Stimulated activated memory B cell treated with anti-CD40 and anti-IgM and Interleukin-4, amounts not matched to agents 10 μg/mL and 1 μg/mL and 100 μg/mL, for 72 hours (primary cell): ENCODE measurements at regions not wholly inside any gene's neighbourhood (a gene's known extent, or its start where the extent isn't known, plus 50 kb on each side); places are given as distances from the start of the nearest gene placed in this dataset.
A peak's percentile ranks its signal among the peaks of the same experiment; 100 is the strongest.

Experiments
- ATAC-seq: fragments of 150-1000 bp; cut with Tn5 transposase; 2 replicates; pipeline ENCODE4 v1.10.0; 2021
- H3K27ac Mint-ChIP-seq: one replicate; pipeline ENCODE4 v1.8.0; 2022; ENCODE audit warnings: mild to moderate bottlenecking, mixed read lengths
- H3K27me3 Mint-ChIP-seq: one replicate; pipeline ENCODE4 v1.8.0; 2022; ENCODE audit warnings: mixed read lengths
- H3K36me3 Mint-ChIP-seq: one replicate; pipeline ENCODE4 v1.8.0; 2022; ENCODE audit warnings: mixed read lengths
- H3K4me1 Mint-ChIP-seq: one replicate; pipeline ENCODE4 v1.8.0; 2022; ENCODE audit warnings: mixed read lengths
- H3K4me3 Mint-ChIP-seq: one replicate; pipeline ENCODE4 v1.8.0; 2022; ENCODE audit warnings: mild to moderate bottlenecking, moderate library complexity, mixed read lengths
- H3K9me3 Mint-ChIP-seq: one replicate; pipeline ENCODE4 v1.8.0; 2022; ENCODE audit warnings: mixed read lengths

DNA sequence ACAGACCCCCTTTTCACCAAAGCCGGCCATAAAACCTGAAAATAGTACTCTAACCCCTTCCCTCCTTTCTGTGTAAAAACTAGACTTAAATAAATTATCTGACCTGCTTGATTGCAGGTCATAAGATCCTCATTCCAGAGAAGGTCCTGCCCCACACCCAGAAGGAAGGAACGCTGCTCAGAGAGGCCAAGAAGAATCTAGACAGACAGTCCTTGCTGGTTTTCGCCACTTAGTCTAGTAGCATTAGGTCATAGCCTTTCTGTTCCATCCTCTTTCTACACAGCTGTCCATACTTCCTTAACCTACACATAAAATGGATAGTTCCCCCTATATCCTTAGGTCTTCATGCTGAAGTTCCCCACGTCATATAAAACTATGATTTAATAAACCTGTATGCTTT, 83.7 kb upstream of the IGF1 start:
- peaks cover 5% of the 10 kb centered on the region for H3K9me3 Mint-ChIP-seq
- no peaks in the 10 kb centered on the region for H3K36me3 Mint-ChIP-seq
- no peak overlapping the region for H3K27ac Mint-ChIP-seq
- peaks cover 13% of the 10 kb centered on the region for H3K27me3 Mint-ChIP-seq
- ATAC-seq = no peak
- H3K4me1 Mint-ChIP-seq = no peaks in the 10 kb centered on the region
- H3K4me3 Mint-ChIP-seq = no peak overlapping the region

DNA sequence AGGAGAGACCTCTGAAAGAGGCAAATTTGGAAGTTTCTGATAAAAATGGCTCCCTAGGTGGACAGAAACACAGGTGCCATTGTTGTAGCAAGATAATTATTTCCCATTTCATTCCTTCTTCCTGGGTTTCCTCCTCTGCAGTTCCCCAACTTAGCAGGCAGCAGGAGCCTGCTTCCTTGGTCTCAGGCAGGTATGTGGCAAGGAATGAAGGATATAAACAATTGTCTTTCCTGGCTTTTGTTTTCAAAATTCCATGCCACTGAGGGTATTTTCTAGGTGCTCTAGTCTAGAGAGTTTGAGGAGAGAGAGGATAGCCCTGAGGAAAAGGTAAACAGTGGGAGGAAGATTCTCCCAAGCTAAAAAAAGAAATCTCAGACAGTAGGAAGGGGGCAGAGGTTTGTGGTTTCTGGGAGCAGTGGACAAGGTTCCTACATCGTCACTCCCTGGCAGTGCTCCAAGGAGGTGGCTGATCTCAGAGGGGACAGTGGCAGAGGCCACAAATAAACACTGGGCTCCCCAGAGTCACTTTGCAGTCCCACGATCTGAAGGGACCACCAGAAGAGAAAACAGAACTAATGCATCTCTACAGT, 82.6 kb upstream of the IGF1 start:
- no peaks in the 10 kb centered on the region for H3K4me1 Mint-ChIP-seq
- H3K4me3 Mint-ChIP-seq = no peak overlapping the region
- peaks cover 5% of the 10 kb centered on the region for H3K9me3 Mint-ChIP-seq
- no peak overlapping the region for H3K27ac Mint-ChIP-seq
- H3K27me3 Mint-ChIP-seq = peaks cover 13% of the 10 kb centered on the region
- H3K36me3 Mint-ChIP-seq = no peaks in the 10 kb centered on the region
- no peak for ATAC-seq

DNA sequence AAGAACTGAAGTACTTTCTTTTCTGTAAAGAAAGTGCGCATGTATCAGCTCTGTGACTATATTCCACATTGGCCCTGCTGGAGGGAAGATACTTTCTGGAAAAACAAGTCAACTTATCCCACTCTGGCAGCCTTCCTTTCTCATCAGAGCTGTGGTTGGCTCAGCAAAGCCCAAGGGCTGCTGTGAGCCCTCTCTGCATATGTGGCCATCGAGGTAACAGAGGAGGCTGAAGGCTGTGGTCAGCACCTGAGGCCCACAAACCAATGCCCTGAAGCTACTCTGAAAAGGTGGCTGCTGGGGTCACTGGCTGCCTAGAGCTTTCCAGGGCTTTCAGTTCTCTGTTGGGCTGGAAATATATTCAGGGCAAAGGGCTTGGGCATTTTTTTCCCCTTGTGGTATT, 70.8 kb upstream of the IGF1 start:
- Mint-ChIP-seq H3K27me3 (peaks cover 12% of the 10 kb centered on the region), H3K36me3 (no peaks in the 10 kb centered on the region), H3K4me1 (no peaks in the 10 kb centered on the region), H3K4me3 (no peak overlapping the region), H3K27ac (no peak overlapping the region), H3K9me3 (no peaks in the 10 kb centered on the region)
- ATAC-seq = no peak

DNA sequence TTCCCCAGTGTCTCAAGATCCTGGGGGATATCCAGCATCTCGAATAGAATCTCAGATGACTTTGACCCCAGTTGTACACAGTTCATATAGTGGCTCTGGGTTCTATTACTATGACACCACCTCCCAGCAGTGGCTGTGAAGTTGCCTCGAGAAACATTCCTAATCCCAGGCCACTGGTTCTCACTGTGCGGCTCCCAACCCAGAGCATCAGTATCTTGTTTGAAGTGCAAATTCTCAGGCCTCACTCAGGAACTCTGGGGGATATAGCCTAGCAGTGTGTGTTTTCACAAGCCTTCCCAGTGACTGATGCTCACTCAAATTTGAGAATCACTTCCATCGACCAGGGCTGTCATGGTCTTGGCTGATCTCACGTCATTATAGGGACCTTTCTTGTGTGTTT, 69.3 kb upstream of the IGF1 start:
- no peak overlapping the region for H3K4me3 Mint-ChIP-seq
- H3K9me3 Mint-ChIP-seq = no peaks in the 10 kb centered on the region
- H3K27ac Mint-ChIP-seq = no peak overlapping the region
- no peak for ATAC-seq
- peaks cover 18% of the 10 kb centered on the region for H3K27me3 Mint-ChIP-seq
- no peaks in the 10 kb centered on the region for H3K36me3 Mint-ChIP-seq
- H3K4me1 Mint-ChIP-seq = no peaks in the 10 kb centered on the region

DNA sequence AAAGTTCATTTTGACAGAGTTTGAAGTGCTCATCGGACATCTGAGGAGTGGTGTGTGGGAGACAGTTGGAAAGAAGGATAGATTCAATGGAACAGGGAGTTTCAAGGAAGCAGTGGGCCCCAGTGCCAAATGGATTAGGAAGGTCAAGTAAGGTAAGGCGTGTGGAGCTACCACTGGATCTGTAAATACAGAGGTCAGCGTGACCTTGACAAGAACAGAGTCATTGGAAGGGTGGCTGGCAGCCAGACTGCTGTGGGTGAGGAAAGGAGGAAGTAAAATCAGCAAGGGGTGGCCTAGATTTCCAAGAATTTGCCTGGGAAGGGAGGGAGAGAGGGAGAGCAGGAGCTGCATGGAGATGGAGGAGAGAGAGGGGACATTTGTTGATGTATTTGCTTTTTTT, 68.2 kb upstream of the IGF1 start:
- Mint-ChIP-seq H3K27me3 (peaks cover 26% of the 10 kb centered on the region), H3K4me1 (no peaks in the 10 kb centered on the region), H3K27ac (no peak overlapping the region), H3K9me3 (no peaks in the 10 kb centered on the region), H3K4me3 (no peak overlapping the region), H3K36me3 (no peaks in the 10 kb centered on the region)
- no peak for ATAC-seq

DNA sequence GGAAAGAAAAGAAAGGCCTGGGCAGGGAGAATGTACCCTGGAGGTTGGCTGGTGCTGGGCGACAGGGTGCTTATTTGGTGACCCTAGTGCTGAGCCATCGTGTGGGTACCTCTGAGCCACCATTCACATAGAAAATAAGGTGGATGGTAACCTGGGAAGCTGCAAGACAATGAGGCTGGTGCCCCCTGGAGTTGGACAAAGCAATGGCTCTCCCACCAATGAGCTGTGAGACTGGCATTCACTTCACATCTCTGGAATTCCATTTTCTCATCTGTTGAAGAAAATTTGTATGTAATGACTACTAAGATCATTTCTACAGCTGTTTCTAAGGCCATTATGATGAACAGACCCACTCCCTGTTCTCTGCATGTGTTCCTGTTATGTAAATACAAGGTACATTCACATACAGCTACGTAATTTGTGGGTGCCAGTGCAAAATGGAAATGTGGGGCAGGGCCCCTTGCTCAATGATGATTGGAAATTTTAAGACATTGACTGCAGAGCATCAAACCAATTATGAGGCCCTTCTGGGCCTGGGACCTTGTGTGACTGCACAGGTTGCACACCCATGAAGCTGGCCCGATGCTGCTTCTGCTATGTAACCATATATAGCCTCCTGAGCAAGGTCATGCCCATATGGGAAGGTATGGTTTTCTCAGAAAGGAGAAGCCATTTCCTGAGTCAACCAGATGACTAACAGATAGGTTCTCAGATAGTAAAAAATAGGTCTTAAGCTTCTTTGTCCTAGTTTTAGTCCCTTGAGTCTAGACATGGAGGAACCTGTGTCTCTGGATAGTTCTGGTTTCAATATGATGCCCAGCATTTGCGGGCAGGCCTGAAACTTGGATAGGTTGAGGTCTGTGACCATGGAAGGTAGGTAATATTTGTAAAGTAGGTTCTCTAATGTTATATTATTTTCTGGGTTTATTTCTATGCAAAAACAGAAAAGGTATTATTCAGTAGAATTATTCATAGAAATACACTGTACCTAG, 63.4 kb upstream of the IGF1 start:
- ATAC-seq = peak; percentile 49
- no peaks in the 10 kb centered on the region for H3K36me3 Mint-ChIP-seq
- H3K9me3 Mint-ChIP-seq = no peaks in the 10 kb centered on the region
- no peaks in the 10 kb centered on the region for H3K4me1 Mint-ChIP-seq
- peaks cover 39% of the 10 kb centered on the region for H3K27me3 Mint-ChIP-seq
- H3K4me3 Mint-ChIP-seq = no peak overlapping the region
- no peak overlapping the region for H3K27ac Mint-ChIP-seq

DNA sequence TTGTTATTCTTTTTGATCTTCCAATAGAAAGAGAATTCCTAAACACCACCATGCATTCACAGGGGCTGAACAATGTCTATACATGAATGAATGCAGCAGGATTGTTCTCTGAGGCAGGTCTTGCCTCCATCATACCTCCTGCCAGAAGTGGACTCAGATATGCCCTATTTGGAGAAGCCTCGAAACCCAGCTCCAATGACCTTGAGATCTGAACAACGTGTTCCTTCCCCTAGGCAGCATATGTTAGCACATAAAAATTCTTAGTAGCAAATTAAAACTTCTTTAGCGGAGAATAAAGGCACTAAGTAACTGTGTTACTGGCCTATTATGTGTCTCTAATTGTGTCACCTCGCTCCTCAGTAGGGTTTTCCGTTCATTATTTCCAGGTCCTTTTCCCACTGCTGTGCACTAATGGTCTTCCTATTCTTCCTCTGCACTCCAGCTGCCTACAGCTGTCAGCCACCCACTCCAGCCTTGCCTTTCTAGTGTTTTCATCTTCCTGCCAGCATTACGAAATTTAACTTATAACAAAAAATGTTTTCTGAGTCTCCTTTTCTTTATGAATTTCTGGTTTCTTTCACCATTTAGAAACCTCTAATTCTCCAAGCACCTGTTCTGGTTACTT, 62.6 kb upstream of the IGF1 start:
- Mint-ChIP-seq H3K4me1 (no peaks in the 10 kb centered on the region), H3K9me3 (no peaks in the 10 kb centered on the region), H3K36me3 (no peaks in the 10 kb centered on the region), H3K27ac (no peak overlapping the region), H3K4me3 (no peak overlapping the region), H3K27me3 (peaks cover 48% of the 10 kb centered on the region)
- no peak for ATAC-seq

DNA sequence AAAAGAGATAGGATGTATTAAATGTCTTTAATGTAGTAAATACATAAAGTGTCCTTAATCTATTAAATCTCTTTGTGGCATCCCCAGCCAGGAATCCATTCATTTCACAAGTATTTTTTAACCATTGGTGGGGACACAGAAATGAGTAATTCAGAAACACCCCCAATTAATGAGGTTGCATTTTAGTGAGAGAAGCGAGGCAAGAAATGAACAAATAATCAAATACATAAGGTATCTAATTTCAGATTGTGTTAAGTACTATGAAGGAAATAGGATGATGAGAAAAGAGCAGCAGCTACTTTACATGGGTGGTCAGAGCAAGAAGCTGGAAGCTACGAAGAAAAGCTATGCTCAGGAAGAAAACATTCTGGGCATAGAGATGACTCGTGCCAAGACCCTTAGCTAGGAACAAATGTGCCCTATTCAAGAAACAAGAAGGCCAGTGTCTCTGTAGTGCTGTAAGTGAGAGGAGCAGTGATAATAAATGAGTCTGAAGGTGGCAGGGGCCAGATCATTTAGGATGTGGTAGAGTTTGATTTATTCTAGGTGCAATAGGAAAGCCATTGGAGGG, 60.5 kb upstream of the IGF1 start:
- Mint-ChIP-seq H3K27me3 (peaks cover 40% of the 10 kb centered on the region), H3K36me3 (no peaks in the 10 kb centered on the region), H3K4me3 (no peak overlapping the region), H3K9me3 (no peaks in the 10 kb centered on the region), H3K27ac (no peak overlapping the region), H3K4me1 (no peaks in the 10 kb centered on the region)
- ATAC-seq = no peak

DNA sequence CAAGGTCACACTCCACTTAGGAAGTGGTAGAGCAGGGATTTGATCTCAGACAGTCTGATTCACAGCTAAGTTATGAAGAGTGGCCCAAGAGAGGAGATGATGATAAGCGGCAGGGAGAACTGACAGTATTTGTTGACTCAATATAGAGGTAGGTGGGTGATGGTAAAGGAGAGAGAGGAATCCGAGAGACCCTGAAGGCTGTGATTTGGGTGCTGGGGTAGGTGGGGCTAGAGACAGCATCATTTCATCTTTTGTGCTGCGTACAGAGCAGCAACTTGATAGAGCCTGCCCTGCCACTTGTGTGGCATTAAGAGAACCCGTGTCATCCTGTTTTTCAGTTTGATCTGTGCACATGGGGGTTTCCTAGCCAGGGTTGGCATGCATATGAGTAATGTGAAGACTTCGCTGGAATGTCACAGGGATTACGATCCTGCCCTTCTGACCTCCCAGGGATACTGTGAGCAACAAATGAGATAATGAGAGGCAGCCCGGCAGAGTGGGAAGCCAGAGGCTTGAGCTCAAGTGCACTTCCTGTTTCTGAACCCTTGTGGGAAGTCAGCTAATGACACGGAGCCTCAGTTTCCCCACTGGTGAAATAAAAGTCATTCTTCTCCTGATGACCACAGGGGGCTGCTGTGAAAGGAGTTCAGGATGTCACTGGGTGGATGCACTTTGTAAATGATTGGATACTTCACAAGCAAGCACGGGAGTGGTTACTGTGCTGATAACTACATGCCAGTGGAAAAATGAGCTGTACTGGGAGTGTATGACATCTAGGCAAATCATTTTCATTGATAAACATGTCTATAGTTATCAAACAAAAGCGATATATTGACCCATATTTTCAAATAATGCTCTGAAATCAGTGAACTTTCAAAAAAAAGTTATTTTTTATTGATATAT, 59.5 kb upstream of the IGF1 start:
- H3K27me3 Mint-ChIP-seq = peaks cover 37% of the 10 kb centered on the region
- ATAC-seq = no peak
- H3K27ac Mint-ChIP-seq = no peak overlapping the region
- no peaks in the 10 kb centered on the region for H3K4me1 Mint-ChIP-seq
- H3K4me3 Mint-ChIP-seq = no peak overlapping the region
- H3K9me3 Mint-ChIP-seq = no peaks in the 10 kb centered on the region
- H3K36me3 Mint-ChIP-seq = no peaks in the 10 kb centered on the region

DNA sequence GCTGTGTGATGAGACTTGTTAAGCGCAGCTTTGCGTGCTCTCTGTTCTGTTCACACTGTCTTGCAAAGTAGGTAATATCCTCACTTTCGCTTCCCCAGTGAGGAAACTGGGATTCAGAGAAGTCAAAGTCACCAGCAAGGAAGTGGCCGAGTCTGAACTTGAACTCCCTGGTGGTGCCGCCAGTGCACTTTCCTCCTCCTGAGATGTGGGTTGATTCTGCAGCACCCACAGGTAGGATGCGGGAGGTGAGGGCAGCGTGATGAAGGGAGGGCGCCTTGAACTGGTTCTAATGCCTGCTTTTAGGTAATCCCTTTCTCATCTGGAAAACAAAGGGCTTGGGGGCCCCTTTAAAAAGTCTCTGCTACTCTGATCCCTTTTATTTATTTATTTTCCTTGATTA, 54.9 kb upstream of the IGF1 start:
- ATAC-seq = no peak
- no peak overlapping the region for H3K4me3 Mint-ChIP-seq
- no peak overlapping the region for H3K27ac Mint-ChIP-seq
- peaks cover 41% of the 10 kb centered on the region for H3K27me3 Mint-ChIP-seq
- no peaks in the 10 kb centered on the region for H3K36me3 Mint-ChIP-seq
- H3K9me3 Mint-ChIP-seq = no peaks in the 10 kb centered on the region
- H3K4me1 Mint-ChIP-seq = no peaks in the 10 kb centered on the region

DNA sequence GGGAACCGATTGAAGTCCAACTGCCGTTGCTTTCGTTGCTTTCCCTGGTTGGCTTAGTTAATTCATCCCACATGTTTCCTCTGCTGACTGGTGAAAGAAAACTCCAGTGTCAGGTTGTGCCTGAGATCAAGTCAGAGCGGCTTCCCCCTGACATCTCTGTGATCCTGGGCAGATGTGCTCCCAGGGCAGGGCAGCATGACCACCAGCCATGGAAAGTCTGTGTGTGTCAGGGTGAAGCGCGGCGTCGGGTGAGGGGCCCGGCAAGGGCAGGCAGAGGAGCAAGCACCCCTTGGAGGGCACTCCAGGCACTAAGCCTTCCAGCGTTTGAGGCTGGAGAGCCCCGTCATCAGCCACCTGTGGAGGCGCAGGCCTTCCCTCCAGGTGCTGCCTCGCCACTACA, 54.5 kb upstream of the IGF1 start:
- H3K27ac Mint-ChIP-seq = no peak overlapping the region
- no peak for ATAC-seq
- no peaks in the 10 kb centered on the region for H3K4me1 Mint-ChIP-seq
- H3K4me3 Mint-ChIP-seq = no peak overlapping the region
- no peaks in the 10 kb centered on the region for H3K36me3 Mint-ChIP-seq
- H3K9me3 Mint-ChIP-seq = no peaks in the 10 kb centered on the region
- peaks cover 40% of the 10 kb centered on the region for H3K27me3 Mint-ChIP-seq

DNA sequence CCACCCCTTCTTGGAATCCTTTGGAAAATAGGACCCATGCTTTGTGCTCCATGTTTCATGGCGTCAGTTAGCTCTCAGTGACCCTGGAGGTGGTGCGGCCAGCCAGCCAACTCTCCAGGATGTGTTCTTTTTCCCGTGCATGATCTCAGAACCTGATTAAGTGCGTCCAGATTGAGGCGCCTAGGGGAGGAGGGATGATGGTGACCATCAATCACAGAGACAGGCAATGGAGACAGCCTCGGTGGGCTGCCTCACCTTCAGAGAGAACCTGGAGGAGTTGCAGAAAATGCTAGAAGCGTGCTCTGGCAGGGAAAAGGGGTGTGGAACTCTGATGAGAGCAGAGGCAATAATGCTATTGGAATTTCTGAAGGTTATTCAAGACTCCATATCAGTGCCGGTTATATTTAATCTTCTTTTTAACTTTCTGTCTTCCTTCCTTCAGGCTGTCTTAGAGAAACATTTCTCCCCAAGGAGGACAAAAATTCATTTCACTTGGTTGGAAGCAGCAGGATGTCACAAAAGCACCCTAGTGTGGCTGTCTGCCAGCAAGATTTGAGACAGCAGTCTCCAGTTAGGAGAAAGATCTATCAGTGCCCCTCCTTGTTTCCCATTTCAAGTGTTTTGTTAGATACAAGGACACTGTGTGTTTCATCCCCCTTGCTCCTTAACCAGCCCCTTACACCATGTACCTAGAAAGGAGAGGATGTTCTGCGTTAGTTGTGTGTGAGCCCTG, 53.3 kb upstream of the IGF1 start:
- Mint-ChIP-seq H3K36me3 (no peaks in the 10 kb centered on the region), H3K4me3 (no peak overlapping the region), H3K4me1 (no peaks in the 10 kb centered on the region), H3K27ac (no peak overlapping the region), H3K27me3 (peaks cover 28% of the 10 kb centered on the region), H3K9me3 (no peaks in the 10 kb centered on the region)
- no peak for ATAC-seq
